Cerebellar cortex (tissue), 1 donor: ENCODE measurements at regions not wholly inside any gene's neighbourhood (a gene's known extent, or its start where the extent isn't known, plus 50 kb on each side); places are given as distances from the start of the nearest gene placed in this dataset.
"Not testable (repeated sequence)": the region's sequence is repeated elsewhere in the genome, so short reads cannot be mapped to it uniquely, and the experiment has no call there.

ENCODE experiments used
- DNase-seq: peaks from one replicate; pipeline ENCODE4 v3.0.0-alpha.2; 2015; ENCODE audit warnings: low spot score

DNA sequence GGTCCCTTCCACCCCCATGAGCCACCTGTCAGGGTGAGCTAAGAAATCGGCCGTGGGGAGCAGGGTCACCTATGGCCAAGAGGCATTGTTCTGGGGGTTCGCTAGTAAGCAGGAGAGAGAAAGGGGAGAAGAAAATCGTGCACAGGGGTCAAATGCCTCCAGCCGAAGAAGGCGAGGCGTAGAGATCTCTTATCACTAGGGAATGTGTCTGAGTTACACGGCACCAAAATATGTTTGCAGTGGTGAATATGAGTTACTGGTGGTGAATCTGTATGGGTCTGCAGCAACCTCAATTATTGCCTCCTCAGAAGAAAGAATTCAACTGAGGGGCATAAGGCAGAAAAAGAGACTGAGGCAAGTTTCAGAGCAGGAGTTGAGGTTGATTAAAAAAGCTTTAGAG lies 54.2 kb upstream of the RABGAP1L start:
- DNase-seq = no peak

DNA sequence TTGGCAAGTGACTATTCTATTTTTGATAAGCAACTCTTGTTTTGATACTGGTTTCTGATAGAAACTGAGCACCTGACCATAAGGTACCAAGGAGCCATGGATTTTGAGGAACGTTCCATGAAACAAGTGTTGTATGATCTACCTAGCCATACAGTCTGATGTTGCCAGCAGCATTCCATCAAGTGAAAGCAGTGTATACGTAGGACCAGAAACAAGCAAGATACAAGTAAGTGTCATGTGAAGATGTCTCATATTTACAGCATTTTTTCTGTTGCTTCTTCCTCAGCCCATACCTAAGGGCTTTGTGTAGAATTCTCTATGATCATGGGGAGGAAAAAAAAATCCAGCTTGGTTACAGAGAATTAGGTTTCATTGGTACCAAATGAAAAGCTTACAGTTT lies 55.6 kb upstream of the RABGAP1L start:
- no peak for DNase-seq

DNA sequence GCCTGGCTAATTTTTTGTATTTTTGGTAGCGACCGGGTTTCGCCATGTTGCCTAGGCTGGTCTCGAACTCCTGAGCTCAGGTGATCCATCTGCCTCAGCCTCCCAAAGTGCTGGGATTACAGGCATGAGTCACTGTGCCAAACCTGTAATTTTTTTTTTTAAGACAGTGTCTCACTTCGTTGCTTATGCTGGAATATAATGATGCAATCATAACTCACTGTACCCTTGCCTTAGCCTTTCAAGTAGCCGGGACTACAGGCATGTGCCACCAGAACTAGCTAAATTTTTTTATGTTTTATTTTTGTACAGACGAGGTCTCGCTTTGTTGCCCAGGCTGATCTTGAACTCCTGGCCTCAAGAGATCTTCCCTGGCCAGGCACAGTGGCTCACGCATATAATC lies 57.3 kb upstream of the RABGAP1L start:
- not testable (repeated sequence) for DNase-seq

DNA sequence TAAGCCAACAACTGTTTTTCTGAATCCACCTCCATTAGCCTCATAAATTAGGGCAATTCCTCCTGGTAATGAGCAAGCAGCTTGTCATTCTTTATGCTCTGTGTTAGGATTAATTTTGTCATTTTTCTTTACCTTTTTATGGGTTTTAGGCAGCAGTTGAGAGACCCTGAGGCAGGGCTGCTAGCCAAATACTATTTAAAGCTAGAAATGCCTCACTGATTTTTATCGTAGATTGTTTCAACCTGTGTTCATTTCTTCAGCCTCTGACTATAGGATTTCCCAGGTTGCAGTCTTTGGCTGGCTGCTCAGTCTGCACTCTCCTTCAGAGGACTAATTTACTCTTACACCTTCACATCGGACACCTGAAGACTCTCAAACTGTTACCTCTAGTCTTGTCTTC lies 61.9 kb upstream of the RABGAP1L start:
- no peak for DNase-seq

DNA sequence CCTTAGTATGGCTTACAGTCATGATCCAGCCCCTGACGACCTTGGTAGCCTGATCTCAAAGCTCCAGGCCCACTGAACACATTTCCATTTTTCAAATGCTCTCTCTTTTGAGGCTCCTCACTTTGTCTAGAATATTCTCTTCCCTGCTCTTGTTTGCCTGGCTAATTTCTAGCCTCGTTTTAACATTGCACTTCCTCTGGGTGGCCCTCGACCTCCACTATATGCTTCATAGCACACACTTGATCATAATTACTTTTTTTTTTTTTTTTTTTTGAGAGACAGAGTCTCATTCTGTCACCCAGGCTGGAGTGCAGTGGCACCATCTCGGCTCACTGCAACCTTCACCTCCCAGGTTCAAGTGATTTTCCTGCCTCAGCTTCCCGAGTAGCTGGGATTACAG lies 65.5 kb upstream of the RABGAP1L start:
- not testable (repeated sequence) for DNase-seq

DNA sequence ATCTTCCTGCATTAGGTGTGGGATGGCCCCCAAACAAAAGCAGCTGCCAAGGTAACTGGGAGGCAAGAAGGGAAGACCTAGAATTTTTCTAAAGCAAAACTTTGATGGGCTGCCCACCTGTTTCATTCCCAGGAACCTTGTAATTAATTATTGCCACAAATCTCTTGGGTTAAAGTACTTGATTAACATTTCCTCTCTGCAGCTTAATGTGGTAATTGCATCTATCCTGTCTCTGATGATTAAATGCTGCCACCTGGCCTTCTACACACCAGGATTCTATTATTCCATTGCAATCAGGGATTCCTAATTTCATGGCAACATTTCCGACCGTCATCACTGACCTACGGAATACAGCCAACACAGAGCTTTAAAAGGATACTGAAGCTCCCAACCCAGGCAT lies 68.3 kb upstream of the RC3H1 start:
- no peak for DNase-seq

DNA sequence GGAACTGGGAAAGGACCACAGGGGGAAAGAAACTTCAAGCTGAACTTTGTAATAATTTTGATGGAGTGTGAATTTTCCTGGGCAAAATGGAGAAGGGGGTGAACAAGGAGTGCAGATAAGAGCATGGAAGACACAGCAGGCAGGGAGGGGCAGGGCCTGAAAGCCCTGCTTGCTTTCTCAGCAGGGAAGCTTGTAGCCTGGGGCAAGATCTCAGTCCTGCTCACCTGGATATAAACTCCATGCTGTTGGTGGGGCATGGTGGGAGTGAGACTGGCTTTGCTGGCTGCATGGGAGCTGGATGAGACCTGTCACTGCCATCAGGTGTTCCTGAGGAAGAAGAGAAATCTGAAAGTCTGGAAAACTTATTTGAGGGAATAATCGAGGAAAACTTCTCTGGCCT lies 58.7 kb upstream of the RC3H1 start:
- no peak for DNase-seq

DNA sequence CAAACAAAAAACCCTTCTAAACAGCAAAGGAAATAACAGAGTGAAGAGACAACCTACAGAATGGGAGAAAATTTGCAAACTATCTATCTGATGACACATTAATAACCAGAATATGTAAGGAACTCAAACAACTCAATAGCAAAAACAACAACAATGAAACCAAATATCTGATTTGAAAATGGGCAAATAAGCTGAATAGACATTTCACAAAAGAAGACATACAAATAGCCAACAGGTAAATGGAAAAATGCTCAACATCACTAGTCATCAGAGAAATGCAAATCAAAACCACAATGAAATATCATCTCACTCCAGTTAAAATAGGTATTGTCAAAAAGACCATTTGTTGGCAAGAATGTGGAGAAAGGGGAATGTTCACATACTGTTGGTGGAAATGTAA lies 57.6 kb upstream of the RC3H1 start:
- DNase-seq = no peak

DNA sequence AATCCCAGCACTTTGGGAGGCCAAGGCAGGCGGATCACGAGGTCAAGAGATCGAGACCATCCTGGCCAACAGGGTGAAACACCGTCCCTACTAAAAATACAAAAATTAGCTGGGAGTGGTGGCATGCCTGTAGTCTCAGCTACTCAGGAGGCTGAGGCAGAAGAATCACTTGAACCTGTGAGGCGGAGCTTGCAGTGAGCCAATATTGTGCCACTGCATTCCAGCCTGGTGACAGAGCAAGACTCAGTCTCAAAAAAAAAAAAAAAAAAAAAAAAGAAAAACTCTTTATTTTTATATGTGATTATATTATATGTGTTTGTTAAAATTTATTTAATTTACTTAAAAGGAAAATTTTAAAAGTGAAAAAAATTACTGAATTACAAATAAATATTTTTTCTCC lies 56.8 kb upstream of the RC3H1 start:
- DNase-seq = not testable (repeated sequence)

DNA sequence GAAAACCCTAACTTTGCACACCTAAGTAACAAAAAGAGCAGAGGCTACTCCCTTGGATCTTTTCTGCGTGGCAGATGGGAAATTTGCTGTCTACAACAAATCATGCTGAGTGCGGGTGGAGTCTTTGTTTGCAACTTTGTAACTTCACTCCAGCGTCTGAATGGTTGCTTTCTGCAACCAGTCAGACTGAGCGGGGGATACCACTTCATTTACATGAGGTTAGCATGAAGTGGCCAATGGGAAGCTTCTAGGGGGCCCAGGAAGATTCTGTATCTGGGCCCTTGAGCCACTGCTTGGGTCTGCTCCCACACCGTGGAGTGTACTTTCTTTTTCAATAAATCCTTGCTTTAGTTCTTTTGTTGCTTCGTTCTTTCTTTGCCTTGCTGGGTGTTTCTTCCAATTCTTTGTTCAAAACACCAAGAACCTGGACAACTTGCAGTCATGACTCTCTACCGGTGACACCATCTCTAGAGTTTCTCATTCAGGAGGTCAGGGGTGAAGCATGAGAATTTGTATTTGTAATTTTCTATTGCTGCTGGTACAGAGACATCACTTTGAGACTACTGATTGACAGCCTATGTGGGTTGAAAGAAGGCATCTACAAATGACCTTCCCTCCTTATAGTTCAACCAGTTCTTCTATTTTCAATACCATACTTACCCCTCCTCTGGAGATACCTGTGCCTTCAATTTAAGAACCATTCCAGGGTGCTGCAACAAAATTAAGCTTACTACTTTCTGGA lies 55.8 kb upstream of the RC3H1 start:
- no peak for DNase-seq

DNA sequence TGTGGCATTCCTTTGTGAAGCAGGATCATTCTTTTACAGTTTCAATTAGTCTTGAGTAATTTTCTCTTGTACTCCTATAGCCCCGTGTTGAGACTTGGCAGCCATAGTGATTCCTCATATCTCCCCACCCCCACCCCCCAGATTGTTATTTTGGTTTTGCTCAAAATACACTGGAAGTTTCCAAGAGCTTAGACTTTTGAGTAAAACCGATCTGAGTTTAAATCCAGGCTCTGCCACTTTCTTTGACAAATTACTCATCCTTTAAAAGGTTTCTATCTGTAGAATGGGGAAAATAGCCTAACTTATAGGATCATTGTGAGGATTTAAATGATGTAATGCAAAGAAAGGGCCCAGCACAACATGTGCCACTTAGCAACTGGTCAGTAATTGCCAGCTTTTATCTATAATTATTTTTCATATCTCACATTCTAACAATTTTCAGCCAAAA lies 53.1 kb upstream of the RC3H1 start:
- no peak for DNase-seq

DNA sequence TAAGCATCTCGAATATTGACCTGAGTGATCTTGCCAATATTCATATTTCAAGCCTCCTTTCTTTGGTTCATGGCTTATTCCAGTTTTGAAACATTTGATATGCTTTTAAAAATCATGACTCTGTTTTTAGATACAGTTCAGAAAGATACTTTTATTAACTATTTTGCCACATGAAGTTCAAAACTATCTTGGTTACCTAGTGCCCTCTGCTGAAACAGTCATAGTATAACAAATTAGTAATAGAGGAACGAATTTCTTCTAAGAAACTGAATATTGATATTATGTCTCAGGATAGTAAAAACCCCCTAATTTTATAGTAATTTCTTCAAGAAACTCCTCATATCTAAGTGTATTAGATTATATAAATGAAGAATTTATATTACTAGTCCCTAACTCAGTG lies 52.6 kb upstream of the RC3H1 start:
- DNase-seq = peak; percentile 32

DNA sequence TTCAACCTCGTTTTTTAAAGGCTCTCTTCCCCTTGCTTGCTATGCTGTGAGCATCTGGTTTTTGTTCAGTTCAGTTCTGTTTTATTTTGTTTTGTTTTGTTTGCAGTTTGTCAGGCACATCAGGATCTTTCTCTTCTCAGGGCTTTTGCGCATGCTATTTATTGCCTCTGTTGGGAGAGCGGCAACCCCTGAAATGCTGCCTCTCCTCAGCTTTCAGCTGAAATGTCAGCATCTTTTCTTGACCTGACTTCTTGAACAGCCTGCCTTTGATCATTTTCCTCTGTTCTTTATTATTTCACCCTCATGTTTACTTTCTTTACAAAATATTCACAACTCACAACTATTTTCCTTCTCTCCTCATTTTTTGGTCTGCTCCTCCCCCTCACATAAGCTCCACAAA lies 50.4 kb upstream of the RC3H1 start:
- DNase-seq = no peak
